ENCODE measurements at regions not wholly inside any gene's neighbourhood (a gene's known extent, or its start where the extent isn't known, plus 50 kb on each side); places are given as distances from the start of the nearest gene placed in this dataset.

- TF ChIP-seq GABPA (IDR thresholded peaks at IDR 0.05; ENCODE audit: low read depth) (no peak), POLR2AphosphoS5 (IDR thresholded peaks at IDR 0.05; ENCODE audit: low read depth) (no peak), CTCF (IDR thresholded peaks at IDR 0.05; ENCODE audit: insufficient read depth, low read length) (no peak), SPI1 (IDR thresholded peaks at IDR 0.05; ENCODE audit: borderline replicate concordance, low read depth) (no peak)
- TF ChIP-seq, protein P1, sequence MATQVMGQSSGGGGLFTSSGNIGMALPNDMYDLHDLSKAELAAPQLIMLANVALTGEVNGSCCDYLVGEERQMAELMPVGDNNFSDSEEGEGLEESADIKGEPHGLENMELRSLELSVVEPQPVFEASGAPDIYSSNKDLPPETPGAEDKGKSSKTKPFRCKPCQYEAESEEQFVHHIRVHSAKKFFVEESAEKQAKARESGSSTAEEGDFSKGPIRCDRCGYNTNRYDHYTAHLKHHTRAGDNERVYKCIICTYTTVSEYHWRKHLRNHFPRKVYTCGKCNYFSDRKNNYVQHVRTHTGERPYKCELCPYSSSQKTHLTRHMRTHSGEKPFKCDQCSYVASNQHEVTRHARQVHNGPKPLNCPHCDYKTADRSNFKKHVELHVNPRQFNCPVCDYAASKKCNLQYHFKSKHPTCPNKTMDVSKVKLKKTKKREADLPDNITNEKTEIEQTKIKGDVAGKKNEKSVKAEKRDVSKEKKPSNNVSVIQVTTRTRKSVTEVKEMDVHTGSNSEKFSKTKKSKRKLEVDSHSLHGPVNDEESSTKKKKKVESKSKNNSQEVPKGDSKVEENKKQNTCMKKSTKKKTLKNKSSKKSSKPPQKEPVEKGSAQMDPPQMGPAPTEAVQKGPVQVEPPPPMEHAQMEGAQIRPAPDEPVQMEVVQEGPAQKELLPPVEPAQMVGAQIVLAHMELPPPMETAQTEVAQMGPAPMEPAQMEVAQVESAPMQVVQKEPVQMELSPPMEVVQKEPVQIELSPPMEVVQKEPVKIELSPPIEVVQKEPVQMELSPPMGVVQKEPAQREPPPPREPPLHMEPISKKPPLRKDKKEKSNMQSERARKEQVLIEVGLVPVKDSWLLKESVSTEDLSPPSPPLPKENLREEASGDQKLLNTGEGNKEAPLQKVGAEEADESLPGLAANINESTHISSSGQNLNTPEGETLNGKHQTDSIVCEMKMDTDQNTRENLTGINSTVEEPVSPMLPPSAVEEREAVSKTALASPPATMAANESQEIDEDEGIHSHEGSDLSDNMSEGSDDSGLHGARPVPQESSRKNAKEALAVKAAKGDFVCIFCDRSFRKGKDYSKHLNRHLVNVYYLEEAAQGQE (IDR thresholded peaks at IDR 0.05; ENCODE audit: insufficient replicate concordance, low read depth) = no peak
Measured at GRCh38 chr17:51555153-51555552, 294.8 kb downstream of the UTP18 start.
